ENCODE measurements at regions not wholly inside any gene's neighbourhood (a gene's known extent, or its start where the extent isn't known, plus 50 kb on each side); places are given as distances from the start of the nearest gene placed in this dataset.
A peak's percentile ranks its signal among the peaks of the same experiment; 100 is the strongest.
"Not testable (repeated sequence)": the region's sequence is repeated elsewhere in the genome, so short reads cannot be mapped to it uniquely, and the experiment has no call there.

GRCh38 chr14:105588236-105588860 is 62.0 kb downstream of the TMEM121 start:
- no peaks in the 10 kb centered on the region for H3K36me3 ChIP-seq
- ATAC-seq (no peak), DNase-seq (peak in 1 of 4 donors; percentile 62)
- no peaks in the 10 kb centered on the region for H3K9me3 ChIP-seq
- intact Hi-C loops (cut with DNase I) = loop anchor here in 1 of 2 donors (10.0 kb wide), 1 partner anchor 116 kb away; no protein-coding TSS in a partner anchor
- H3K4me3 ChIP-seq = no peak overlapping the region
- H3K4me1 ChIP-seq = no peaks in the 10 kb centered on the region
- H3K27me3 ChIP-seq = no peaks in the 10 kb centered on the region
- TF ChIP-seq CTCF (IDR thresholded peaks at IDR 0.05) = no peak
- H3K27ac ChIP-seq = no peak overlapping the region

GRCh38 chr14:105589161-105589925 is 63.0 kb downstream of the TMEM121 start:
- DNase-seq (peak in 1 of 4 donors; percentile 58), ATAC-seq (peak; percentile 27)
- Histone ChIP-seq H3K27ac (no peak overlapping the region), H3K9me3 (no peaks in the 10 kb centered on the region), H3K27me3 (no peaks in the 10 kb centered on the region), H3K4me3 (no peak overlapping the region), H3K36me3 (no peaks in the 10 kb centered on the region), H3K4me1 (no peaks in the 10 kb centered on the region)
- TF ChIP-seq CTCF (IDR thresholded peaks at IDR 0.05) = no peak
- intact Hi-C loops (cut with DNase I) = loop anchor here in 1 of 2 donors (10.0 kb wide), 1 partner anchor 115 kb away; no protein-coding TSS in a partner anchor

- not testable (repeated sequence) for DNase-seq, H3K4me1 ChIP-seq, H3K36me3 ChIP-seq, H3K27me3 ChIP-seq, H3K9me3 ChIP-seq, ATAC-seq, H3K27ac ChIP-seq, H3K4me3 ChIP-seq
- intact Hi-C loops (cut with DNase I) = loop anchor here in 1 of 2 donors (10.0 kb wide), 1 partner anchor 115 kb away; no protein-coding TSS in a partner anchor
These were observed 63.5 kb downstream of the TMEM121 start for GRCh38 chr14:105589926-105590185.

GRCh38 chr14:105591052-105591451 is 64.7 kb downstream of the TMEM121 start:
- Histone ChIP-seq H3K36me3 (no peaks in the 10 kb centered on the region), H3K4me1 (no peaks in the 10 kb centered on the region), H3K9me3 (no peaks in the 10 kb centered on the region), H3K27ac (no peak overlapping the region), H3K4me3 (no peak overlapping the region), H3K27me3 (no peaks in the 10 kb centered on the region)
- intact Hi-C loops (cut with DNase I) = no loop called here
- no peak for TF ChIP-seq CTCF (IDR thresholded peaks at IDR 0.05)
- DNase-seq = no peak
- no peak for ATAC-seq

GRCh38 chr14:105591792-105592341 is 65.5 kb downstream of the TMEM121 start:
- DNase-seq = peak in 1 of 4 donors; percentile 68
- ATAC-seq; intact Hi-C loops (cut with DNase I); H3K36me3 ChIP-seq; H3K4me1 ChIP-seq; H3K9me3 ChIP-seq; H3K4me3 ChIP-seq; H3K27ac ChIP-seq; H3K27me3 ChIP-seq: not testable (repeated sequence)

GRCh38 chr14:105592646-105593045 is 66.3 kb downstream of the TMEM121 start:
- H3K27me3 ChIP-seq; intact Hi-C loops (cut with DNase I); ATAC-seq; H3K36me3 ChIP-seq; H3K4me3 ChIP-seq; H3K4me1 ChIP-seq; H3K27ac ChIP-seq; DNase-seq; H3K9me3 ChIP-seq: not testable (repeated sequence)

- ATAC-seq; H3K4me1 ChIP-seq; H3K4me3 ChIP-seq; H3K36me3 ChIP-seq; H3K9me3 ChIP-seq; H3K27me3 ChIP-seq; intact Hi-C loops (cut with DNase I); H3K27ac ChIP-seq: not testable (repeated sequence)
- peak in 1 of 4 donors; percentile 83 for DNase-seq
These were observed 69.0 kb downstream of the TMEM121 start for GRCh38 chr14:105595346-105595745.

- H3K27me3 ChIP-seq; H3K9me3 ChIP-seq; intact Hi-C loops (cut with DNase I); H3K27ac ChIP-seq; H3K4me1 ChIP-seq; H3K36me3 ChIP-seq; ATAC-seq; H3K4me3 ChIP-seq; DNase-seq: not testable (repeated sequence)
These were observed 70.0 kb downstream of the TMEM121 start for GRCh38 chr14:105596374-105596773.

- intact Hi-C loops (cut with DNase I); H3K4me1 ChIP-seq; H3K9me3 ChIP-seq; H3K27me3 ChIP-seq; ATAC-seq; H3K27ac ChIP-seq; H3K4me3 ChIP-seq; H3K36me3 ChIP-seq: not testable (repeated sequence)
- DNase-seq = peak in 1 of 4 donors; percentile 71
These were observed 71.8 kb downstream of the TMEM121 start for GRCh38 chr14:105598040-105598763.

Data from left lung (tissue), 4 donors.